ENCODE measurements at regions not wholly inside any gene's neighbourhood (a gene's known extent, or its start where the extent isn't known, plus 50 kb on each side); places are given as distances from the start of the nearest gene placed in this dataset.

DNA sequence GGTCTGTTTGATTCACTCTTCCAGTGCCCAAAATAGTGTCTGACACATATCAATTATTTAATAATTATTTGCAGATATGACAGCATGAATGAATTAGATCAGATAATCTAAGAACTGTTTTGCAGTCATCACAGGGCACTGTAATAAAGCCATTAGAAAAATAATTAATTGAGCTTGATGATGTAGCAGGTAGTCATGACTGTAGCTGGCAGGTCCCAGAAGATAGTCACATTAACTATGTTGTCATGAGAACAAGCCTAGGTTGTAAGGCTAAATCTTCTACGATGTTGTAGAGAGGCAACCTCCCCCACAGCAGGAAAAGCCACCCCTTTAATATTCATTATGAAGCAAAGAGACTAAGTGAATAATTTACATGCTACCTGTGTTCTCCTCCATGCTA lies 243.9 kb upstream of the SPTLC3 start:
- no peak for TF ChIP-seq ARNTL (CRISPR knock-in tag; IDR thresholded peaks at IDR 0.05; ENCODE audit: borderline replicate concordance, low read depth)
- no peak for TF ChIP-seq ZFP30 (CRISPR knock-in tag; IDR thresholded peaks at IDR 0.05)
- no peak for TF ChIP-seq TCF4 (CRISPR knock-in tag; IDR thresholded peaks at IDR 0.05; ENCODE audit: borderline replicate concordance)
- TF ChIP-seq, protein P1, sequence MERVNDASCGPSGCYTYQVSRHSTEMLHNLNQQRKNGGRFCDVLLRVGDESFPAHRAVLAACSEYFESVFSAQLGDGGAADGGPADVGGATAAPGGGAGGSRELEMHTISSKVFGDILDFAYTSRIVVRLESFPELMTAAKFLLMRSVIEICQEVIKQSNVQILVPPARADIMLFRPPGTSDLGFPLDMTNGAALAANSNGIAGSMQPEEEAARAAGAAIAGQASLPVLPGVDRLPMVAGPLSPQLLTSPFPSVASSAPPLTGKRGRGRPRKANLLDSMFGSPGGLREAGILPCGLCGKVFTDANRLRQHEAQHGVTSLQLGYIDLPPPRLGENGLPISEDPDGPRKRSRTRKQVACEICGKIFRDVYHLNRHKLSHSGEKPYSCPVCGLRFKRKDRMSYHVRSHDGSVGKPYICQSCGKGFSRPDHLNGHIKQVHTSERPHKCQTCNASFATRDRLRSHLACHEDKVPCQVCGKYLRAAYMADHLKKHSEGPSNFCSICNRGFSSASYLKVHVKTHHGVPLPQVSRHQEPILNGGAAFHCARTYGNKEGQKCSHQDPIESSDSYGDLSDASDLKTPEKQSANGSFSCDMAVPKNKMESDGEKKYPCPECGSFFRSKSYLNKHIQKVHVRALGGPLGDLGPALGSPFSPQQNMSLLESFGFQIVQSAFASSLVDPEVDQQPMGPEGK (CRISPR knock-in tag; IDR thresholded peaks at IDR 0.05; ENCODE audit: borderline replicate concordance): no peak
